ENCODE measurements at regions not wholly inside any gene's neighbourhood (a gene's known extent, or its start where the extent isn't known, plus 50 kb on each side); places are given as distances from the start of the nearest gene placed in this dataset.
"Not testable (repeated sequence)": the region's sequence is repeated elsewhere in the genome, so short reads cannot be mapped to it uniquely, and the experiment has no call there.

DNA sequence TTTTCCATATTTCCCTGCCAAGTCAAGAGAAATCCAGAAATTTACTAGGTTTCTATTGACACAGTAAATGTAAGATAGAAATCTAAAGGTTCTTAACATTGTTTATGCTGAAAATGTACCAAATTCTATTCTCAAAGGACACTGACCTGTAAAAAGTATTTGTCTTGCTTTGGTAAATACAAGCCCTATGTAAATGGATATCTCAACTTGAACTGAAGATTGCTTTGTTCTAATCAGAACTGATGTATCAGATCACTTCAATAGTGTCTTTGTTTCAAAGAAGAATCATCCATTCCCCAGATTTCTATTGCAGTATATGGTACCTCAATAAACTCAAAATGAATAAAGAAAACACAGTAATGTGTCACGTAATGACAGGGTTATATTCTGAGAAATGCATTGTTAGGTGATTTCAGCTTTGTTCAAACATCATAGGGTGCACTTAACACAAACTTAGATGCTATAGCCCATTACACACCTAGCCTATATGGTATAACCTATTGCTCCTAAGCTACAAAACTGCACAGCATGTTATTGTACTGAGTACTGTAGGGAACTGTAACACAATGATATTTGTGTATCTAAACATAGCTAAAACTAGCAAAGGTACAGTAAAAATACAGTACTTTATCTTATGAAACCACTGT is 143.5 kb upstream of the NECTIN3 start:
- no peak for DNase-seq

DNA sequence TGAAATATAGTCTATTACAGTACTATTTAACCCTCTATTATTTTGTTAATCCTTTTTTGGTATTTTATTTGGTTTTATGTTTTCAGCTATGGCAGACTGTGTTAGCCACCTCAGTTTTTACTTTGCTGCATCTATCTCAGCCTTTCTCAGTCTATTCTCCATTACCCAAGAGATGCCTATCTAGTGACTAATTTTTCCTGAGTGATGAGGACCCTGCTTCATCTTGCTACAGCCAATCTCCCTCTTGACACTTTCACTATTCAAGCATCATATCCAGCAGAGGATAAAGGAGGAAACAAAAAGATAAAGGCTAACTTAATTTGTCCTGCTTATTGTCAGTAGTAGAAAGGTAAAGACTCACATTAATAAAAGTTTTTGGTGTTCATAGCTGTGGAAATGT is 141.8 kb upstream of the NECTIN3 start:
- DNase-seq = no peak

DNA sequence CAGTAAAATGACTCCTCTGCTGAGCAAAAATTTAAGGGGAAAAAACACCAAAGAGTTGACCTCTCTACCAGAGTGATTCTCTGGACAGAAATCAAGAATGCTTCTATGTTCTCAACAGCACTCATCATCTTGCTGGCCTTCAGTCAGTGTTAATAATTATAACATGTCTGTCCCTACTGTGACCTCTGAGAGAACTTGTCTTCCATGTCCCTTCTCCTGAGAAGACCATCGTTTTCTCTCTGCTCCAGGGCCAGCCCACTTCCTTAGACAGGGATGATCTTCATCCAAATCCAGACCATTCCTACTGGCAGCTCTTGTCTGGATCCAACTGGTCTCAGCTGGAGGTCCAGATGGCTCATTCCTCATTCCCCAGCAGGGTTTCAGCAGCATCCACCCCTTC is 139.0 kb upstream of the NECTIN3 start:
- DNase-seq = peak; percentile 22

DNA sequence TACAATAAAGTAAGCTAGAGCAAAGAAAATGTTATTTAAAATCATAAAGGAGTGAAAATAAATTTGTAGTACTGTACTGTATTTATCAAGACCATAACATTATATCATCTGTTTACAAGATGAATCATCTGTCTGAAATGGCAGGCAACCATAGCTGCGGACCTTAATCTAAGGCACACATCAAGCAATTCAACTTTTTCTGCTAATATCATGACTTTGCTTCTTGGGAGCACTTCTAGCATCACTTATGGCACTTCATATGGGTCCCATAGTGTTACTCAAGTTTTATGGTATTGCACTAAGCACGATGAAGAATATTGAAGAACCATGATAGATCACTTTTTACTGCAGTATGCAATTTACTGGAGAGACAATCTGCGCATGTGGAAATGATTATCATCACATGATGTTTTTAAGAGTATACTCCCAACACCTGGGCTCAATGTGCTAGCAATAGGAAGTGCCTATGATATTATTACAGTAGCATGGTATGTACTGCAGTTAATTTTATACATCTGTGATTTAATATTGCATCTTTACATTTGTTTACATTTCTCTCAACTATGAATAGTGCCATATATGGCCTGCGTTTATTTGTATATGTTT is 137.7 kb upstream of the NECTIN3 start:
- no peak for DNase-seq

DNA sequence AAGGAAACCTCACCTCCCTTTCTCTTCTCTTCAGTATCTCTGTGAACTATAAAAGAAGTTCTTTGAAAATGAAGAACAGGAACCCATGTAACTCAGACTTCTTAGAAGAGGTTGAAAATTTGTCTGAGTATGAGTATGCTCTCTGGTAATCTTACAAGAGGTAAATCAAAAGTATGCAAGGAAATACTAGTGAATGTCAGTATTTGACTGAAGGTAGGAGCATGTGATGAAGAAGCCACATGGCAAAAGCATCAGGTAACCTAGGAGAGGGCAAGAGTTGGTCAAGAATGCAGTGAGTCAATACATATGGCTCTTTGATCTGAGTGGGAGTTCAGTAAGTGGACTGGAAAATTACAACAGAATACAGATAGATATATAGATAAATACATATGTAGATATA is 133.0 kb upstream of the NECTIN3 start:
- no peak for DNase-seq

DNA sequence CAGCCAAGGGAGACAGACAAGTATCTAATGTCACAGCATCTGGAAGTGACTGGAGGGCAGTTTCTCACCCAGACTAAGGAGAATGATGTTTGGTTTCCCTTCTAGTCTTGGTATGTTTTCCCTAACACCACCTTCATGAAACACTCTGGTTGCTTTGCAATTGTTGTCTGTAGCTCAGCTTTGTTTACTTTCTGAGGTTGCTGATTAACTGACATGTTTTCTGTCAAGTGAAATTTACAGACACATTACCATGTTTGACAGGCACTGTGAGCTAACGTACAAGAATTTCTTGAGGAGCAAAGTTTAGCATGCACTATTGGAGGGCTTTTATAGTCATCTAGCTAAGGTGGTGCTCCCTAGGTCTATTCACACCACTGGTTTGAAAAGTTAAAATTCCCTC is 131.6 kb upstream of the NECTIN3 start:
- DNase-seq = no peak

DNA sequence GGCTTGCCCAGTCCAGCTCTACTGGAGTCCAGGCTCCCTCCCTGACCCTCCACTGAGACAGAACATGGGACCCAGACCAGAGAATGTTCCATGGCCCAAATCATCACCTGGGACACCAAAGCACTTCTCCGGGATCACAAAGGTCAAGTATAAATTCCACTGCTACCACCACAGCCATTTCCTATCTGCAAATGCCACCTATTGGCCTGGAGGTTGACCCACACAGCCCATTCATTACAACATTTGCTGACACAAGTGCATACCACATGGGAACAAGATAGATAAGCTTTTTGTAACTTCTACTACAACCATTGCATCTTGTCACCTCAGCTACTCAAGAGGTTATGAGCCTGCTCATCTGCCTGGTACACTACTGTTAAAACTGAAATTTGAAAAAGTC is 126.8 kb upstream of the NECTIN3 start:
- no peak for DNase-seq

DNA sequence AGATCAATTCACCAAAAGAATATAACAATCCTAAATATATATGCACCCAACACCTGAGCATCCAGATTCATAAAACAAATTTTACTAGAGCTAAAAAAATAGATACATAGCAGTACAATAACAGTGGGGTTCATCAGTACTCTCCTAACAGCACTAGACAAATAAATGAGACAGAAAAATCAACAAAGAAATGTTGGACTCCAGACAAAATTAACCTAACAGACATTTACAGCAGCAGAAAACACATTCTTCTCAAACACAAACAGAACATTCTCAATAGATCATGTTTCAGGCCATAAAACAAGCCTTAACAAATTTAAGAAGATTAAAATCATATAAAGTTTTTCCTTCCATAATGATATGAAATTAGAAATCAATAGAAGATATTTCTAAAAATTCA is 124.8 kb upstream of the NECTIN3 start:
- DNase-seq = no peak

DNA sequence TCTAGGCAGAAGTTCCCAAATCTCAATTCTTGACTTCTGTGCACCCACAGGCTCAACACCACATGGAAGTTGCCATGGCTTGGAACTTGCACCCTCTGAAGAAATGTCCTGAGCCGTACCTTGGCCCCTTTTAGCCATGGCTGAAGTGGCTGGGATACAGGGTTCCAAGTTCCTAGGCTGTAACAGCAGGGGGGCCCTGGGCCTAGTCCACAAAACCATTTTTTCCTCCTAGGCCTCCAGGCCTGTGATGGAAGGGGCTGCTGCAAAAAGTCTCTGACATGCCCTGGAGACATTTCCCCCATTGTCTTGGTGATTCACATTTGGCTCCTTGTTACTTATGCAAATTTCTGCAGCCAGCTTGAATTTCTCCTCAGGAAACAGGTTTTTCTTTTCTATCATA is 122.4 kb upstream of the NECTIN3 start:
- not testable (repeated sequence) for DNase-seq

DNA sequence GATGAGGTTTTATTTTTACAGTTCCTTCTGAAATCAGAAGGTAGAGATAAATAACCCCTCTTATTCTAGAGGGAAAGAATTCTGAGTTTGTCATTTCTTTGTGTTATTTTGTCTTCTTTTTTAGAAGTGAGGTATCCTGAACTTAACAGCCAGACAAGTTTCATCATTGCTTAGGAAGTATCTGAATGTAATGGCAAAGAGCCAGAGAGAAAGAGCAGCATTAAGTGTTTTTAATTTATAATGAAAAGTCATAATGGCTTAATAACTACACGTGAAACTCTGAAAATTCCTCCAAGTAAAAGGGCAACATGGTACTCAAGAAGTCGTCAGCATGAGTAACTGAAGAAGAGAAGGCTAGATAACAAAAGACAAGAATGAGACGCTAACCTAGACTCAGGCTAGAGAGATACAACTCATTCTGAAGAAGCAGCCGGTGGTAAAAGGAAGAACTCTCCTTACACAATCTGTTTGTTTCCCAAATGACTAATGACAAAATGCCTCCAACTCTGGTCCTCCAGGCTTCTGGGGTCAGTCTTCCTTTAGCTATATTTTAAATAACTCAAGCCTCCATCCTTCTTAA is 116.2 kb upstream of the NECTIN3 start:
- no peak for DNase-seq

DNA sequence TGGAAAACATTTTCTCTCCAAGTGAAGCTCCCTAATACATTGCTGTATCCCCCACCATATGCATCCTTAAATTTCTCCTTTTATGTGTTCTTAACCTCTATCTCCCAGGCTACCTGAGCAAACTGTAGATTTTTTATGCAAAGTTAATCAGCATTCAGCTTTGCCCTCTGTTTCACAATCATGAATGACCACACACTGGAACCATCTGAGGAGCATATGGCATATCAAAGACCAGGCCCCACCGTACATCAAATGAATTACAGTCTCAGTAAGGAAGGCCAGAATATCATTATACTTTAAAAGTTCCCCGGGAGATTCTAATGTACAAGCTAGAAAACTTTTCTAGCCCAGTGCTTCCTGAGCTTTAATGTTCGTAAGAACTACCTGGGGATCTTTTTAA is 115.5 kb upstream of the NECTIN3 start:
- DNase-seq = no peak

DNA sequence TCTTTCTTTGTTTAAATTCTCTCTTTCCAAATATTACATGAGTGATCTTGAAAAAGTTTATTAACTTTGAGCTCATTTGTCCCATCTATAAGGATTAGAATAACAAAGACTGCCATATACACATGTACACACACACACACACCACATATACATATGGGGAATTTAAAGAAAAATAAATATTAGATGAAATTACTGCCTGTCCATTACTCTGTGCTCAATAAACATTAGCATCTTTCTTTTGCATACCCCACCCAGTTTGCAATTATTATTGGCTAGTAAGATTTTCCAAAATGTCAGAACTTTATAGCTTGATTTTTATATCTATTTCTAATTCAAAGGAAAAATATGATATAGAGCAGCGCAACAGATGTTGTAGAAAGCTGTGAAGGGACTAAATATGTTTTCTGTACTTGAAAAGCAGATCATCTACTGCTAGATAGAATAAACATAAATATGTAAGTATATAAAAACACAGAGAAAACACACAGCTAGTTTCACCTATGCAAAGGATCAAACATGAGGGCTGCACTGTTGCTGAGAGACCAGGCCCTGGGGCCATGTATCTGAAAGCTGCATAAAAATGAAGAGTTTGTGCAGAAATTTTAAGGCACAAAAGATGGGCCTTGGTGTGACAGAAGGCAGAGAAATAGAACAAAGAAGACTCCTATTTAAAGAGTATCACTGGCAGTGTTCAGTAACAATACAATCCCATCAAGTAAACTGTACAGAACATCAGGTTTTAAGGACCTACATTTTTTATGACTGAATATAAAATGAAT is 114.2 kb upstream of the NECTIN3 start:
- no peak for DNase-seq

DNA sequence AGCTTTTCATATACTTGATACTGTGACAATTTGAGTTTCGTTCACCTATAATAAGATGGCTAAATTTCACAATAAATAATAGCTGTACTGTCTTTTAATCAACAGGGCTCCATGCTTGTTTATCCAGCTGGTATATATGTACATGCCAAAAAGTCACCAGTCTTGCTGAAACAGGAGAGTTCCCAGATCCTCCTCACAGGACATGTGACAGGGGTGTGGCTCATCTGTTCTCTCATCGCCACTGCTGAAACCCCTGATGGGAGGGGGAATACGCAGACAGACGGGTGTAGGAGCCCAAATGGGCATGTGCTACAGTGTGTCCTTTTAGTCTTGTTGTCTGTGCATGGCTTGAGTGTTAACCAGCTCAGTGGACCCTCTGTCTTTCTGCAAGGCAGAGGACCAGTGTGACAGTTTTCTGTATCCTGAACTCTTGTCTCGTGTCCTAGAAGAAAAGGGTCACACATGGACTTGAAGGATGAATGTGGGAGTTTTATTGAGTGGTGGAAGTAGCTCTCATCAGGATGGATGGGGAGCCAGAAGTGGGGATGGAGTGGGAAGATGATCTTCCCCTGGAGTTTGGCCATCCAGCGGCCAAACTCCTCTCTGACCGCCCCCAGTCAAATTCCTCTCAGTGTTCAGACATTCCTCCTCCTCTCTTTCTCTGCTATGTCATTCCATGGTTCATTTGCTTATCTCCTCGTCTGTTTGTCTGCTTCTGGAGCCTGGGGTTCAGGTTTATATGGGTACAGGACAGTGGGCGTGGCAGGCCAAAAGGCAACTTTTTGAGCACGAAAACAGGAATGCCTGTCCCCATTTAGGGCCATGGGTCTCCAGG is 113.1 kb upstream of the NECTIN3 start:
- DNase-seq = no peak

DNA sequence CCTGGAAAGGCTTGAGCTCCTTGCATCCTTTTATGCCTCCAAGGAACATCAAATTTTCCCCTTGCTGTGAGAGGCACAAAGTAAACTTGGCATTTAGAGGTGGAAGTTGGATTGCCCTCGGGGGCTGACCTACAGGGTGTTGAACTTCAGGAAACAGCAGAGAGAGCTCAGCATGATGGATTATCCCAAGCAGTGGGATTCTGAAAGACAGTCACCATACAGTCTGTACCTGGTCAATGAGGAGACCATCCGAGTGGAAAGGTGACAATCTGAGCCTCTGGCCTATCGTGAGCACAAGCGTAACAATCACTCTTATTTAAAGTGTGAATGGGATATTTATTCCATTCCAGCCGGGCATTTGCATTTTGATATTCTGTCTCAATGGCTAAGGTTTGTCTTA is 105.6 kb upstream of the NECTIN3 start:
- no peak for DNase-seq

DNA sequence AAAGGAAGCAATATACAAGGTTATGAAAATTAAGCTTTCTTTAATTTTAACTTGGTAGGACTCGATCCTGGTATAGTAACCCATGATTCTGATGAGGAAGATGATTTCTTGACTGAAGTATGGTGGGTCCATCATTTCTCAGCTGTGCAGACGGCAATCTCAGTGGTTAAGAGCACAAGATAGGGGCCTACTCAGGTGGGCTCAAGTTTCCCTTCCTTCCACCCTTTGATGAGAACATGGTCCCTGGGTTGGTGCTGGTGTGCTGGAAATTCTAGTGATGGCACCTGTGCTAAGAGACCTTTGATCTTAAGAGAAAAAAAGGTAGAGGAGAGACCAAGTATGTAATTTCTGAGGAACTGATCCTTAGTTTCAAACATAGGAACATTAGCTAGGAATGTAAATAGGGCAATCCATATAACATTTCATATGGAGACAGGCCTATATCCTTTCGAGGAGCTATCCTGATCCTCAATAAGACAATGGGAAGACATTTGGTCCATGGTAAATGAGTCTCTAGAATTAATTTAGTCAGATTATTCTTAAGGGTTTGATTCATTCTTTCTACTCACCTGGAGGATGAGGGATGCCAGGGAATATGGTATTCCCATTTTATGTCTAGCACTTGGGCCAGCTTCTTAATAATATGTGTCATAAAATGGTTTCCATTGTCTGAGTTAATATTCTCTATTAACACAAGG is 104.5 kb upstream of the NECTIN3 start:
- DNase-seq = no peak

DNA sequence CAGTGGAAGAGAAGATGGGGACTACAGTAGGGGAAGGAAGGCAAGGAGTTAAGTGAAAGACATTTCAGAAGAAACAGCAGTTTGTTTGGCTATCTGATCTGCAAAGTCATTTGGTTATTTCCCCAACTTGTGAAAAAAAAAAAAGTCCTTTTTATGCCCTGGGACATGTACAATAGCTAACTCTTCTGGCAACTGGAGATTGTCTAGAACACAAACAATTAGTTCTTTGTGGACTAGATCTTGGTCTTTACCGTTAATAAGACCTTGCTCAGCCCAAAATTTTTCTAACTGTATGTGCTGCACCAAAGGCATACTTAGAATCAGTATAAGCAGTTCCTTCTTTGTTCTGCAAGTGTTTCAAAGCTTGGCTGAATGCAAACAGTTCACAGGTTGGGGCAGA is 103.5 kb upstream of the NECTIN3 start:
- no peak for DNase-seq

DNA sequence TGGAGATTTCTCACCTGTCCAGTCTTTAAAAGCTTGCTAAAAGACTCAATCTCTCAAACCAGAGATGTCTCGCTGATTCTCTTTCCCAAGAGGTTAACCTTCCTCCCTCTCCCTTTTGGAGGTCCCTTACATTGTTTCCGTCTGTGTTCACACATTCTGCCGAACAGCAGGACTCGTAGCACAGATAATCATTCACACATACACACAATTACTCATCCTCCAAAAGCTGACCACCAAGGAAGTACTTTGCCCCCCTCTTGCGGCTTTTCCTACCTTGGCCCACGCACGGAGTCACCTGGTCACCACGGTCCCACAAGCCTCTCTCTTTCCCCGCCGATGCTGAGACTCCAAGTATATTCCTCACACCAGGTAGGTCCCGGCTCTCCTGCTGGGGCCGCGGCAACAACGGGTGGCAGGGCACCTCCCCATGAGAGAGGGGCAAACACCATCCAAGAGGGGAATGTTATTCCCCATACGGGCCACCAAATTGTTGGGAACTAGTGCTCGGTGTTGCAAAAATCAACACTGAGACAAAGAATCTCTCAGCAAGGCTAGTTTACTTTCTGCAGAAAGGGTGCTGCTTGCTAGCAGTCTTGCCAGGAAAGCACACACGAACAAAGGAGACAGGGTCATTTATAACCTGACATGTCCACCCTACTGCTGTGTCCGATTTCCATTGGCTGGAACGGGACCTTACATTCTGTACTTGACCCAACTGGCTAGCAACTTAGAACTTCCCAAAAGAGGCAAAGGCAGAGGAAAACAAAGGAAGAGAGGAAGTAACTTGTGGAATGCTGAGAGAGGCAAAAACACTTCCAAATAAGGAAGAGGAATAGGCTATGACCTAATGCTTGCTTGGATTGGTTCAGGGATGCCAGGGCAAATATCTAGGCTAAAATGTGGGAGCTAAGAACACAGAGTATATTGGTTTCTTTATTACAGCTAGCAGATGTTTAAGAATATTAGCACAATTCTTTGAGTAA is 102.1 kb upstream of the NECTIN3 start:
- DNase-seq = no peak

DNA sequence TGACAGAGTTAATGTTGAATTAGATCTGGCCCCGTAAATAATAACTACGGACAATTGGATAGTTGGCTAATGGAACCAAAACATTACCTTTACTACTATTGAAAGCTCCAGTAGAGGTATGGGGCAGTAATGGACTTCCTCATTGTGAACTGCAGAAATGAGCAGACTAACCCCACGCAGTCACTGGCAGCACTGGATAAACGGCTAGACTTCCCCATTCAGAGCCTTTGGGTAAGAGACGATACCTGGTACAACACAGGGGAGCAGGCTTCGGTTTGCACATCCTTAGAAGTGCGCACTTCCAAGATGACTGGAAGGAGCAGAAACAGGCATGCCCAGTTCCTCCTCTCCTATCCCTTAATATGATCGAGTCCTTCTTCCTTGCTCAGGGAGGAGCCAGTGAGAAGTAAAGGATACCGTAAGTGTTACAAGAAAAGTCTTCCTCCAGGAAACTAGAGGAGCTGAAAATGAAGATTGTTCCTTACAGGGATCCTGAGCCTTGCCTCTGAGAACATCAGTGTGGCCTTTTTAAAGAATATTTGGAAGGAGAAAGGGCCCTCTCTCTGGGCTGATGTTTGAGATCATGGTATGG is 100.5 kb upstream of the NECTIN3 start:
- DNase-seq = no peak

DNA sequence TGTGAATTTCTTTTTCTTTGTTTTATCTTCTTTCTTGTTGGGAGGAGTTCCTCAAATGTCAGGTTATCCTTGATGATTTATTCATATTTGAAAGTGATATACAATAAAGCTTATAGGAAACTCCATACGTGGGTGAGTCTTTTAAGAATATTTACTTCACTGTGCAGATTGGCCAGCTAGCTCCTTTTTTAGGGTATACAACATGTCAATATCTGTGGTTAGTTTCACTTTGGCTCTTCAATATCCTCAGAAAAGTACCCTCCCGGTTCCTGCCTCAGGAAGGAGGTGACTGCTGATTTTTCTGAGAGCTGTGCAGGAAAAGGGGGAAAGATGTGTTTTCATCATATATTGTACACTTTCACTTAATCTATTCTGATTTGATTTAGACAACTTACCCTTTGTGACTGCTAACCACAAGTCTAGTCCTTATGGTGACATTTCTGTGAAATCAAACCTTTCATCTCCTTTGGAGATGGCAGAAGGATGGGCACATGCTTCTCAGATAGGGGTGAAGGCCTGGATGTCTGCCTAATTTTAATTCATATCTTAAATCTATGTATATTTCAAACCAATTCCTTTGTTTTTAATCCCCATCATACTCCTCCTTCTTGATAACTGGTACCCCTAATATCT is 98.2 kb upstream of the NECTIN3 start:
- no peak for DNase-seq

DNA sequence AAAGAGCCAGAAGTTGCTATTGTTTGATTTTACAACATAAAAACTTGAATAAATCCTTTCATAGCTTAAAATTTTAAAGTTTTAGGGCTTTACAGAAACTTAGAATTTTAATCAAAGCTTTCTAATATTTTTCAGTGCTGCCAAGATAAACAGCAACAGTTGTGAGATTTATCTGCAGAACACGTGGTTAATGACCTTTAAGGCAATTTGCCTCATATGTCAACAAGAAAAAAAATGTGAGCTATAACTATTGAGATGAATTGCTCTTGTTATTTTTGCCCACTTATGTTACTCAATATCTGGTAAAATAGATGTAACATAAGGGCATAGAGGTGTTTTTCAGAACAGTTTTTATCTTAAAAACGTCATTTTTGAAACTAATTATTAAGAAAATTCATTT is 96.7 kb upstream of the NECTIN3 start:
- DNase-seq = no peak
